ENCODE measurements at regions not wholly inside any gene's neighbourhood (a gene's known extent, or its start where the extent isn't known, plus 50 kb on each side); places are given as distances from the start of the nearest gene placed in this dataset.

DNA sequence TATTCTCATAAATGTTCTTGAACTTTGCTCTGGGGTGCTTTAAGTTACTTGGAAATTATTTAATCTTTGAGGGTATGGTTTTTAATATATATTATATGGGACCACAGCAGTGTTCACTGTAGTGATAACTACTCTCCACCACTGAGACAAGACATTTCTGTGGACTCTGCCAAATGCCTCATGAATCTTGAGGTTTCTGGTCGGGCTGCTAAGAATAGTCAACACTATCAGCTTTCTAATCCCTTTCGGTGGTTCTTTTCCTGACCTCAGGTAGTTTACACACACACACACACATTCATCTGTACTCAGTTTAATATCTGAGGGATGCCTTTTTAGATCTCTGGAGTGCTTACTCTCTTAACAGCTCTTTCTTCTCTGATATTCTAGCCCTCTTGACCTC lies 500.7 kb downstream of the MAFB start:
- TF ChIP-seq, protein P1, sequence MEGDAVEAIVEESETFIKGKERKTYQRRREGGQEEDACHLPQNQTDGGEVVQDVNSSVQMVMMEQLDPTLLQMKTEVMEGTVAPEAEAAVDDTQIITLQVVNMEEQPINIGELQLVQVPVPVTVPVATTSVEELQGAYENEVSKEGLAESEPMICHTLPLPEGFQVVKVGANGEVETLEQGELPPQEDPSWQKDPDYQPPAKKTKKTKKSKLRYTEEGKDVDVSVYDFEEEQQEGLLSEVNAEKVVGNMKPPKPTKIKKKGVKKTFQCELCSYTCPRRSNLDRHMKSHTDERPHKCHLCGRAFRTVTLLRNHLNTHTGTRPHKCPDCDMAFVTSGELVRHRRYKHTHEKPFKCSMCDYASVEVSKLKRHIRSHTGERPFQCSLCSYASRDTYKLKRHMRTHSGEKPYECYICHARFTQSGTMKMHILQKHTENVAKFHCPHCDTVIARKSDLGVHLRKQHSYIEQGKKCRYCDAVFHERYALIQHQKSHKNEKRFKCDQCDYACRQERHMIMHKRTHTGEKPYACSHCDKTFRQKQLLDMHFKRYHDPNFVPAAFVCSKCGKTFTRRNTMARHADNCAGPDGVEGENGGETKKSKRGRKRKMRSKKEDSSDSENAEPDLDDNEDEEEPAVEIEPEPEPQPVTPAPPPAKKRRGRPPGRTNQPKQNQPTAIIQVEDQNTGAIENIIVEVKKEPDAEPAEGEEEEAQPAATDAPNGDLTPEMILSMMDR (IDR thresholded peaks at IDR 0.05; ENCODE audit: low read depth, low read length) = no peak
- no peak for DNase-seq (ENCODE audit: low read depth, low spot score)
- CTCF ChIA-PET = no interaction called here
- Histone ChIP-seq H3K4me3 (ENCODE audit: low read depth, low read length) (no peak overlapping the region), H3K27ac (ENCODE audit: low read depth, low read length) (no peak overlapping the region), H3K27me3 (ENCODE audit: control insufficient read depth, insufficient read depth, low read length) (no peaks in the 10 kb centered on the region), H3K9me3 (ENCODE audit: control insufficient read depth, insufficient read depth, low read length) (no peaks in the 10 kb centered on the region)
- POLR2A ChIA-PET = no interaction called here

- Histone ChIP-seq H3K9me3 (ENCODE audit: control insufficient read depth, insufficient read depth, low read length) (no peaks in the 10 kb centered on the region), H3K27ac (ENCODE audit: low read depth, low read length) (no peak overlapping the region), H3K4me3 (ENCODE audit: low read depth, low read length) (no peak overlapping the region), H3K27me3 (ENCODE audit: control insufficient read depth, insufficient read depth, low read length) (no peaks in the 10 kb centered on the region)
- ChIA-PET POLR2A (no interaction called here), CTCF (no interaction called here)
- DNase-seq (ENCODE audit: low read depth, low spot score) = no peak
- TF ChIP-seq, protein P1 (IDR thresholded peaks at IDR 0.05; ENCODE audit: low read depth, low read length) = no peak
Measured at GRCh38 chr20:40186826-40187225, 502.2 kb downstream of the MAFB start.

DNA sequence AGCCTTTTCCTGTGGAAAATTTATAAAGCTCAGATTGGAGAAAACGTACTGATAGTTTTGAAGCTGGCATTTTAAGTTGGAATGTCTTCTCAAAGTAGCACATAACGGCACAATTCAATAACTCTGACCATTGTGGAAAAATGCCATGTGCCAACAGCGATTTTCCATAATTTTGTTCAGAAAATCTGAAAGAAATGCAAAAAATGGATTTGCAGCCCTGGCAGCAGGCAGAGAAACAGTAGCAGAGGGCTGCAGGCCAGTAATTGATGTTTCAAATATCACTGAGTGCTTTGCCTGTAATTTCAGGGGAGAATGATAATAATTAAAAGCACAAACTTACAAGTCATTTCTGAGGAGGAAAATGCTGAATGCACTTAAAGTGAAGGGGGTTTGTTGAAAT lies 507.4 kb downstream of the MAFB start:
- H3K27ac ChIP-seq (ENCODE audit: low read depth, low read length) = no peak overlapping the region
- CTCF ChIA-PET = interaction anchor here (0.8 kb wide), 1 partner anchor 8 kb away, joined by 4 read pairs; no protein-coding TSS in a partner anchor
- H3K9me3 ChIP-seq (ENCODE audit: control insufficient read depth, insufficient read depth, low read length) = no peaks in the 10 kb centered on the region
- POLR2A ChIA-PET = no interaction called here
- TF ChIP-seq, protein P1 (IDR thresholded peaks at IDR 0.05; ENCODE audit: low read depth, low read length) = no peak
- DNase-seq (ENCODE audit: low read depth, low spot score) = no peak
- H3K27me3 ChIP-seq (ENCODE audit: control insufficient read depth, insufficient read depth, low read length) = no peaks in the 10 kb centered on the region
- no peak overlapping the region for H3K4me3 ChIP-seq (ENCODE audit: low read depth, low read length)

GRCh38 chr20:40176098-40176841 lies 512.8 kb downstream of the MAFB start:
- Histone ChIP-seq H3K4me3 (ENCODE audit: low read depth, low read length) (no peak overlapping the region), H3K27me3 (ENCODE audit: control insufficient read depth, insufficient read depth, low read length) (no peaks in the 10 kb centered on the region), H3K9me3 (ENCODE audit: control insufficient read depth, insufficient read depth, low read length) (no peaks in the 10 kb centered on the region), H3K27ac (ENCODE audit: low read depth, low read length) (no peak overlapping the region)
- DNase-seq (ENCODE audit: low read depth, low spot score) = no peak
- ChIA-PET CTCF (no interaction called here), POLR2A (no interaction called here)
- TF ChIP-seq, protein P1 (IDR thresholded peaks at IDR 0.05; ENCODE audit: low read depth, low read length) = no peak

DNA sequence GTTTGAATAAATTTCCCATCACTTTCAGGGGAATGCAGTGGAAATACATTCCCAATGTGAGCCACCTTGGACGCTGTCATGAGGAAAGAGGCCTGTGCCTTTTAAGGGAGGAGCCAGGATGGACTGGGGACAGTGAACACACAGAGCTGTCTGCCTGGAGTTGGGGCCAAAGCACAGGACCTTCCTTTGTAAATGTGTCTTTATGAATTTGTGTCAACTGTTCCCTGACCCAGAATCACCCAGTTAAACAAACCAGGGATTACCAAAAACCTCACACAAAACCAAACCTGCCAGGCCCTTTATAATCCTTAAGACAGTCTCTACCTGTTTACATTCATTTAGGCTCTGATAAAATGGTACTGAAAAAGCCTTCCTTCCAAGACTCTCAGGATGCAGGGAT lies 513.7 kb downstream of the MAFB start:
- H3K9me3 ChIP-seq (ENCODE audit: control insufficient read depth, insufficient read depth, low read length) = no peaks in the 10 kb centered on the region
- H3K4me3 ChIP-seq (ENCODE audit: low read depth, low read length) = no peak overlapping the region
- ChIA-PET POLR2A (no interaction called here), CTCF (no interaction called here)
- no peaks in the 10 kb centered on the region for H3K27me3 ChIP-seq (ENCODE audit: control insufficient read depth, insufficient read depth, low read length)
- no peak for DNase-seq (ENCODE audit: low read depth, low spot score)
- no peak overlapping the region for H3K27ac ChIP-seq (ENCODE audit: low read depth, low read length)
- TF ChIP-seq, protein P1 (IDR thresholded peaks at IDR 0.05; ENCODE audit: low read depth, low read length) = no peak

All from AG04450 (cell line).